ENCODE measurements at regions not wholly inside any gene's neighbourhood (a gene's known extent, or its start where the extent isn't known, plus 50 kb on each side); places are given as distances from the start of the nearest gene placed in this dataset.

- DNase-seq (ENCODE audit: low spot score): no peak
- in situ Hi-C loops (cut with MboI; ENCODE audit: low pct_unique_long_range_greater_than_20kb, low sequenced_read_pairs, unreplicated experiment): no loop called here
- no peak for TF ChIP-seq CTCF (IDR thresholded peaks at IDR 0.05; ENCODE audit: extremely low read depth, insufficient read depth, missing control alignments)
These were observed 613.2 kb upstream of the SLITRK5 start for GRCh38 chr13:87057807-87058520.

GRCh38 chr13:87058786-87059329 is 612.3 kb upstream of the SLITRK5 start:
- TF ChIP-seq CTCF (IDR thresholded peaks at IDR 0.05; ENCODE audit: extremely low read depth, insufficient read depth, missing control alignments): no peak
- DNase-seq (ENCODE audit: low spot score): no peak
- in situ Hi-C loops (cut with MboI; ENCODE audit: low pct_unique_long_range_greater_than_20kb, low sequenced_read_pairs, unreplicated experiment): no loop called here

- in situ Hi-C loops (cut with MboI; ENCODE audit: low pct_unique_long_range_greater_than_20kb, low sequenced_read_pairs, unreplicated experiment): no loop called here
- no peak for DNase-seq (ENCODE audit: low spot score)
- no peak for TF ChIP-seq CTCF (IDR thresholded peaks at IDR 0.05; ENCODE audit: extremely low read depth, insufficient read depth, missing control alignments)
These were observed 592.0 kb upstream of the SLITRK5 start for GRCh38 chr13:87078947-87079795.

GRCh38 chr13:87080100-87080779 is 590.9 kb upstream of the SLITRK5 start:
- no peak for TF ChIP-seq CTCF (IDR thresholded peaks at IDR 0.05; ENCODE audit: extremely low read depth, insufficient read depth, missing control alignments)
- DNase-seq (ENCODE audit: low spot score): no peak
- in situ Hi-C loops (cut with MboI; ENCODE audit: low pct_unique_long_range_greater_than_20kb, low sequenced_read_pairs, unreplicated experiment): no loop called here

GRCh38 chr13:87084192-87084591 is 587.0 kb upstream of the SLITRK5 start:
- DNase-seq (ENCODE audit: low spot score): no peak
- no peak for TF ChIP-seq CTCF (IDR thresholded peaks at IDR 0.05; ENCODE audit: extremely low read depth, insufficient read depth, missing control alignments)
- in situ Hi-C loops (cut with MboI; ENCODE audit: low pct_unique_long_range_greater_than_20kb, low sequenced_read_pairs, unreplicated experiment): no loop called here

- in situ Hi-C loops (cut with MboI; ENCODE audit: low pct_unique_long_range_greater_than_20kb, low sequenced_read_pairs, unreplicated experiment): no loop called here
- DNase-seq (ENCODE audit: low spot score): no peak
- no peak for TF ChIP-seq CTCF (IDR thresholded peaks at IDR 0.05; ENCODE audit: extremely low read depth, insufficient read depth, missing control alignments)
These were observed 583.4 kb upstream of the SLITRK5 start for GRCh38 chr13:87087741-87088140.

Data from GM13977 (cell line).